ENCODE measurements at regions not wholly inside any gene's neighbourhood (a gene's known extent, or its start where the extent isn't known, plus 50 kb on each side); places are given as distances from the start of the nearest gene placed in this dataset.

DNA sequence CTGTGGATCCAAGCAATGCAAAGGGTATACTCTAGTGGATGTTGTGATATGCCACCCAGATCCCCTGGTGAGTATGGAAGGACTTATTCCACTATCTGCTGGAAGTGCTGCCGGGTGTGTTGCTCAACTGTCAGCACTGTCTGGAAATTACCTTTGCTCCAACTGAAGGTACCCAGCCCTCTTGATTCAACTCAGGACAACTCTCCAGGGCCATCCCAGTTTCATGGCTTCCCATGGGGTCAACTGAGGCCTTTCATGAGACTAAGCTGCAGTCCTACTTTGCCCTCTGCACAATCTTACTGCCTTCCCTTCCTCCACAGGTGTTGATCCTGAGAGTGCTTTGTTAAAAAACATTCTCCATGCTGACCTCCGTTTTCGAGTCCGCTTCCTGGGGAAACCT is 99.8 kb downstream of the SPRY1 start:
- no peak for TF ChIP-seq YY1 (IDR thresholded peaks at IDR 0.05; ENCODE audit: insufficient read depth, insufficient read length)
- TF ChIP-seq ZNF274 (IDR thresholded peaks at IDR 0.05; ENCODE audit: low read depth, low read length), result no peak
- no peak for TF ChIP-seq SUZ12 (IDR thresholded peaks at IDR 0.05; ENCODE audit: extremely low read depth, insufficient read depth, insufficient read length)
- Histone ChIP-seq H3K9ac (ENCODE audit: insufficient read length, low read depth) (no peak overlapping the region), H3K9me3 (ENCODE audit: insufficient read depth, low read length) (no peaks in the 10 kb centered on the region), H3K4me1 (ENCODE audit: insufficient read depth, insufficient read length) (no peaks in the 10 kb centered on the region), H3K27me3 (ENCODE audit: insufficient read depth, insufficient read length) (no peaks in the 10 kb centered on the region), H3K36me3 (ENCODE audit: insufficient read depth, insufficient read length, low read length) (no peaks in the 10 kb centered on the region), H3K4me3 (ENCODE audit: insufficient read length, low read depth) (no peak overlapping the region)
- no peak for DNase-seq (ENCODE audit: low read depth, low spot score)

DNA sequence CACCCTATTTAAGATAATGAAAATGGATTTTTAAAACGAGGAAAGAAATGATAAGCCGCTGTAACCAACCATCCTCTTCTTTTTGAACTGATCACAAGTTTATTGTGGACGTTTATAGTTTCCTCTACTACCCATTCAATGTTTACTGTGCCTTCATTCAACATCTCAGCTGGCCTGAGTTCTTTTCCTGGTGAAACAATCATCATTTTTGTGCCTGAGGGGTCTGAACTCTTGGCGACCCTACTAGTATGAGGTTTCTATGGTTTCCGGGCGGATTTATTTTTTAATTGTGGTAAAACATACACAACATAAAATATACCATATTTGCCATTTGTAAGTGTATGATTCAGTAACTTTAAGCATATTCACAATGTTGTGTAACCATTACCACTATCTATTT is 100.7 kb downstream of the SPRY1 start:
- no peaks in the 10 kb centered on the region for H3K4me1 ChIP-seq (ENCODE audit: insufficient read depth, insufficient read length)
- H3K27me3 ChIP-seq (ENCODE audit: insufficient read depth, insufficient read length), result no peaks in the 10 kb centered on the region
- TF ChIP-seq ZNF274 (IDR thresholded peaks at IDR 0.05; ENCODE audit: low read depth, low read length) (no peak), SUZ12 (IDR thresholded peaks at IDR 0.05; ENCODE audit: extremely low read depth, insufficient read depth, insufficient read length) (no peak), YY1 (IDR thresholded peaks at IDR 0.05; ENCODE audit: insufficient read depth, insufficient read length) (no peak)
- H3K36me3 ChIP-seq (ENCODE audit: insufficient read depth, insufficient read length, low read length), result no peaks in the 10 kb centered on the region
- H3K9me3 ChIP-seq (ENCODE audit: insufficient read depth, low read length), result no peaks in the 10 kb centered on the region
- DNase-seq (ENCODE audit: low read depth, low spot score), result no peak
- H3K4me3 ChIP-seq (ENCODE audit: insufficient read length, low read depth), result no peak overlapping the region
- H3K9ac ChIP-seq (ENCODE audit: insufficient read length, low read depth), result no peak overlapping the region

DNA sequence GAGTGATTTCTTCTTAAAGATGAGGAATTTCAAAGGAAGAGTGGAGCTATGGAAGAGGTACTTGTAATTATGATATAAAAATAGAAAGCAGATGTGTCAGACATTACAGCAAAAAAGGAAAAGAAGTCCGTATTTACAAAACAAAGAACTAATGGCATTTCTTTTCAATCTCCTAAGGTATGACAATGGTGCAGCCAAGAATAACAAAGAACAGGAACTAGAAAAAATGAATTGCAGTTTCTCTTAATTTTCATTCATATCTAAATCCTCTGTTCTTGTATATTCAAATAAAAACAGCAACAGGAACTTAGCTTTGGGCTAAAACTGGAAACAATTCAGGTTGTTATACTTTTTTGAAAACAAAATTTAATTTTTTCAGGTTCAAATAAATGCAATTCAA is 105.1 kb downstream of the SPRY1 start:
- Histone ChIP-seq H3K4me3 (ENCODE audit: insufficient read length, low read depth) (no peak overlapping the region), H3K4me1 (ENCODE audit: insufficient read depth, insufficient read length) (peaks cover 8% of the 10 kb centered on the region), H3K36me3 (ENCODE audit: insufficient read depth, insufficient read length, low read length) (no peaks in the 10 kb centered on the region), H3K9ac (ENCODE audit: insufficient read length, low read depth) (no peak overlapping the region), H3K27me3 (ENCODE audit: insufficient read depth, insufficient read length) (no peaks in the 10 kb centered on the region), H3K9me3 (ENCODE audit: insufficient read depth, low read length) (no peaks in the 10 kb centered on the region)
- no peak for TF ChIP-seq YY1 (IDR thresholded peaks at IDR 0.05; ENCODE audit: insufficient read depth, insufficient read length)
- no peak for TF ChIP-seq SUZ12 (IDR thresholded peaks at IDR 0.05; ENCODE audit: extremely low read depth, insufficient read depth, insufficient read length)
- no peak for TF ChIP-seq ZNF274 (IDR thresholded peaks at IDR 0.05; ENCODE audit: low read depth, low read length)
- DNase-seq (ENCODE audit: low read depth, low spot score), result no peak

DNA sequence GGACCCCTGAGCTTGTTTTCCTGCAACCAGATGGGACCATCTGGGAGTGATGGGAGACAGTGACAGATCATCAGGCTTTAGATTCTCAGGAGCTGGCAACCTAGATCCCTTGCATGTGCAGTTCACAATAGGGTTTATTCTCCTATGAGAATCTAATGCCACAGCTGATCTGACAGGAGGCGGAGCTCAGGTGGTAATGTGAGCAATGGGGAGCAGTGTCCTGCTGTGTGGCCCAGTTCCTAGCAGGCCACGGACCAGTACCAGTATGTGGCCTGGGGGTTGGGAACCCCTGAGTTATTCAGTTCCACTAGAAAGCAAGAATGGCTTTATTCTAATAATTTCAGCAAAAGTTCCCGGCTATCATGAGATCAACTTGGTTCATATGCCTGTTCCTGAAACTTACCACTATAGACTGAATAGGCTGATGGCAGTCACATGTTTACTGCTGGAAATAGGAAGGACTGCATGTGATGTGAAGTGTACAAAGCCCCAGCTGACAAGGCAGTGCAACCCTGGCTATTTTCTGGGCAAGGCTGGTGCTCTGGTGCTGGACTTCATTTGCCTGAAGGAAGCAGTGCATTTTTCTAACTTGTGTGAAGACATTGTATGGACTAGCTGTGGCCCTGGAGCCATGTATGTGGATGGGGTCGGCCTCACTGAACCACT is 107.2 kb downstream of the SPRY1 start:
- no peak for DNase-seq (ENCODE audit: low read depth, low spot score)

DNA sequence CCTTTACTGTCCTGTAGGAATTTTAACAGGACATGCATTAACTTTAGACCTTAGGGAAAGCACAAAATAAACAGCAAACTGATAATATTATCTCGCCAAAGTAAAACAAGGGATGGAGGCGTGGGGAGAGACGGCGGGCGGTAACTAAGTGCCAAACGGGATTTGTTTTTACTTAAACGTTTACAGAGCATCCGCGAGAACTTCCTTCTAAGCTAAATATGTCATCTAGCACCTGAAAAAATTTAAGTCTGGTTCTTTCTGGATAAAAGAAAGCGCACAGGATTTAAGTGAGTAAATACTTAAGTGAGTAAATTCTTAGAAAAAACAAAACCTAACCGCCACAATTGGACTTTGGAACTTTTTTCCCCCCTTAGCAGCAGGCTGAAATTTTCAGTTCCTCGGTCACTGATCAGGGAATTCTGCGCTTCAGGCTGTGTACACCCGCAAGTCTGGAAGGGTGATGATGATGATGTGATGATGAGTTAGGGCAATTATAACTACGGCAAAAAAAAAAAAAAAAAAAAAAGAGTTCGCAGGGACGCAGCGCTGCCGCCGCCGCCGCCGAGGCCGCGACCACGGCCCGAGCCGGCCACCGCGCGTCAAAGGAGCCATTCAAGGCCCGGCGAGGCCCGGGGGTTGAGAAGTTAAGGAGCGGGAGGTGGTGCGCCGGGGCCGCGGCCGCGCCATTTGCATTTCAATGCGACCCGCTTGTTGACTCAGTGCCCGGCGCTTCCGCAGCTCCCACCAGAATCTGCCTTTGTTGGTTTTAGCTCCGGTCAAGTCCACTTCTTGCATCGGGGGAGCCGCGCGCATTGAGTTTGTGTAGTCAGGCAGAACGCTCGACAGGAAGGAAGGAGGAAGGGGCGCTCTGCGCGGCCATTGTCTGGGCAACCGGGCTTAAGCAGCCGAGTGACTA is 108.8 kb downstream of the SPRY1 start:
- H3K36me3 ChIP-seq (ENCODE audit: insufficient read depth, insufficient read length, low read length), result no peaks in the 10 kb centered on the region
- H3K4me1 ChIP-seq (ENCODE audit: insufficient read depth, insufficient read length), result peaks cover 8% of the 10 kb centered on the region
- TF ChIP-seq YY1 (IDR thresholded peaks at IDR 0.05; ENCODE audit: insufficient read depth, insufficient read length), result no peak
- no peak for TF ChIP-seq ZNF274 (IDR thresholded peaks at IDR 0.05; ENCODE audit: low read depth, low read length)
- H3K9me3 ChIP-seq (ENCODE audit: insufficient read depth, low read length), result no peaks in the 10 kb centered on the region
- peak; percentile 92 for DNase-seq (ENCODE audit: low read depth, low spot score)
- peak overlapping the region; percentile 24 for H3K4me3 ChIP-seq (ENCODE audit: insufficient read length, low read depth)
- H3K9ac ChIP-seq (ENCODE audit: insufficient read length, low read depth), result peak overlapping the region; percentile 58
- H3K27me3 ChIP-seq (ENCODE audit: insufficient read depth, insufficient read length), result no peaks in the 10 kb centered on the region

More for the DNA sequence above, 107.2 kb downstream of the SPRY1 start:
- no peaks in the 10 kb centered on the region for H3K27me3 ChIP-seq (ENCODE audit: insufficient read depth, insufficient read length)
- no peaks in the 10 kb centered on the region for H3K36me3 ChIP-seq (ENCODE audit: insufficient read depth, insufficient read length, low read length)
- H3K9ac ChIP-seq (ENCODE audit: insufficient read length, low read depth), result no peak overlapping the region
- H3K4me3 ChIP-seq (ENCODE audit: insufficient read length, low read depth), result no peak overlapping the region
- no peaks in the 10 kb centered on the region for H3K9me3 ChIP-seq (ENCODE audit: insufficient read depth, low read length)
- TF ChIP-seq ZNF274 (IDR thresholded peaks at IDR 0.05; ENCODE audit: low read depth, low read length), result no peak
- no peak for TF ChIP-seq SUZ12 (IDR thresholded peaks at IDR 0.05; ENCODE audit: extremely low read depth, insufficient read depth, insufficient read length)
- TF ChIP-seq YY1 (IDR thresholded peaks at IDR 0.05; ENCODE audit: insufficient read depth, insufficient read length), result no peak
- H3K4me1 ChIP-seq (ENCODE audit: insufficient read depth, insufficient read length), result peaks cover 8% of the 10 kb centered on the region

DNA sequence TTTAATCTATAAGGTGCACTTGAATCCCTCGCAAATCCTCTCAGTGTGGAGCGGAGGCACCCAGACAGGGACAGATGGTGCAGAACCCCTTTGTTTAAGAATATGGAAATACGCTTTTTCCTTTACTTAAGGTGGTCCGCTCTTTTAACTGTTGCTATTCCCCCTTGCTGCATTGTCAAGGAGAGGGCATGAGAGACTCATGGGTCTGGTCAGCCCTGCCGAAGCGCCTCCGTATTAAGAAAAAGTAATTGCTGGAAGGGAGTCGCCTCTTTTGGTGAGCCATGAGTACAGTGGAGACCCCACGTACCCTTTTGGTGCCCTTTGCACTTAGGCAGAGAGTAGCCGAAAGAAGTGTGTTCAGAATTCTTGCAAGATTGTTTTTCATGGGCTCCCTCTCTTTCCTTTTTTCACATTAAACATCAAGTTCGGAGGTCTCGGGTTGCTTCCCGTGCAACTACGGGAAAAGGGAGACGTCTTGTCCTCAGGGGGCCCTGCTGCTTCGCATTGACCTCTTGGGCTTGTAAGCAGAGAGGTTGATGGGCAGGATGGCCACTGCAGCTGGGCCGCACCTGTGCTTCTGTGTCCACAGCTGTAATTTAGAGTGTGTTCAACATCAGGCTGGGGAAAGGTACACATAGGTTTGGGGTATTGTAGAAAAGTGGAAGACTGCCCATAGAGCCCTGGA is 109.6 kb downstream of the SPRY1 start:
- H3K9me3 ChIP-seq (ENCODE audit: insufficient read depth, low read length), result no peaks in the 10 kb centered on the region
- TF ChIP-seq YY1 (IDR thresholded peaks at IDR 0.05; ENCODE audit: insufficient read depth, insufficient read length) (no peak), ZNF274 (IDR thresholded peaks at IDR 0.05; ENCODE audit: low read depth, low read length) (no peak), SUZ12 (IDR thresholded peaks at IDR 0.05; ENCODE audit: extremely low read depth, insufficient read depth, insufficient read length) (no peak)
- H3K4me3 ChIP-seq (ENCODE audit: insufficient read length, low read depth), result peak overlapping the region; percentile 24
- H3K4me1 ChIP-seq (ENCODE audit: insufficient read depth, insufficient read length), result peaks cover 8% of the 10 kb centered on the region
- H3K36me3 ChIP-seq (ENCODE audit: insufficient read depth, insufficient read length, low read length), result no peaks in the 10 kb centered on the region
- no peak for DNase-seq (ENCODE audit: low read depth, low spot score)
- H3K27me3 ChIP-seq (ENCODE audit: insufficient read depth, insufficient read length), result no peaks in the 10 kb centered on the region
- peak overlapping the region; percentile 58 for H3K9ac ChIP-seq (ENCODE audit: insufficient read length, low read depth)

DNA sequence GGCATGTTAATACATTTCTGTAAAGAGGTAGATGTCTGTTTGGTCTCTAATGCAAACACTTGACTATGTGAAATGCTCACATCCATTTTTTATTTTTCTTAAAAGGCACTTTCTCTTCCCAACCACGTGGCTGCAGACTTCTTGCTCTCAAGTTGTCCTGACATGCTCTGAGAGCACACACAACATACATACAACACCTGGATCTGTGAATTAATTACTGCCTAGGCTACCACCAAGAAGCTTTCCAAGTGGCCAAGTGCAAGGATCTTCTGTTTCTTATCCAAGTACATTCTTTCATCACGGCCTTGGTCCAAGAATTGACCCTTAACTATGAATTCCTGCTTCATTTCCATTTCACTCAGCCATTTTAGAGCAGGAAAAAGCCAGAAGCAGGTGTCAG is 110.8 kb downstream of the SPRY1 start:
- TF ChIP-seq SUZ12 (IDR thresholded peaks at IDR 0.05; ENCODE audit: extremely low read depth, insufficient read depth, insufficient read length) (no peak), ZNF274 (IDR thresholded peaks at IDR 0.05; ENCODE audit: low read depth, low read length) (no peak), YY1 (IDR thresholded peaks at IDR 0.05; ENCODE audit: insufficient read depth, insufficient read length) (no peak)
- no peak for DNase-seq (ENCODE audit: low read depth, low spot score)
- no peak overlapping the region for H3K9ac ChIP-seq (ENCODE audit: insufficient read length, low read depth)

More for the DNA sequence above, 110.8 kb downstream of the SPRY1 start:
- H3K4me1 ChIP-seq (ENCODE audit: insufficient read depth, insufficient read length), result peaks cover 8% of the 10 kb centered on the region
- H3K9me3 ChIP-seq (ENCODE audit: insufficient read depth, low read length), result no peaks in the 10 kb centered on the region
- H3K27me3 ChIP-seq (ENCODE audit: insufficient read depth, insufficient read length), result no peaks in the 10 kb centered on the region
- no peaks in the 10 kb centered on the region for H3K36me3 ChIP-seq (ENCODE audit: insufficient read depth, insufficient read length, low read length)
- H3K4me3 ChIP-seq (ENCODE audit: insufficient read length, low read depth), result no peak overlapping the region

Measured in NT2/D1 (cell line).